AG04449 (cell line): ENCODE measurements at regions not wholly inside any gene's neighbourhood (a gene's known extent, or its start where the extent isn't known, plus 50 kb on each side); places are given as distances from the start of the nearest gene placed in this dataset.

Experiments
- CTCF ChIA-PET: fragments of 350-600 bp; formaldehyde crosslinking; extraction: SDS; loops from one replicate; lab custom pipeline; 2021; ENCODE audit warnings: antibody characterized with exemption; lab: Yijun Ruan, JAX
- POLR2A ChIA-PET: fragments of 400-600, 350-600 bp; formaldehyde crosslinking; extraction: SDS; loops from one replicate; lab custom pipeline; 2020; ENCODE audit warnings: antibody characterized with exemption, inconsistent platforms; lab: Yijun Ruan, JAX
- DNase-seq: peaks from one replicate; pipeline ENCODE4 v3.0.0-alpha.2; 2010; ENCODE audit warnings: low read depth, low spot score
- H3K4me3 ChIP-seq: 2 replicates; pipeline ENCODE4 v1.5.1; 2011; ENCODE audit warnings: low read depth, mild to moderate bottlenecking, control low read depth, low read length
- TF ChIP-seq, protein P1 (sequence below): IDR thresholded peaks from one replicate; pipeline ENCODE4 v1.5.1; 2011; ENCODE audit warnings: mild to moderate bottlenecking, moderate library complexity, low read length, control low read depth, inconsistent platforms; ENCODE audit not compliant: insufficient read depth; ENCODE audit errors: missing control alignments

DNA sequence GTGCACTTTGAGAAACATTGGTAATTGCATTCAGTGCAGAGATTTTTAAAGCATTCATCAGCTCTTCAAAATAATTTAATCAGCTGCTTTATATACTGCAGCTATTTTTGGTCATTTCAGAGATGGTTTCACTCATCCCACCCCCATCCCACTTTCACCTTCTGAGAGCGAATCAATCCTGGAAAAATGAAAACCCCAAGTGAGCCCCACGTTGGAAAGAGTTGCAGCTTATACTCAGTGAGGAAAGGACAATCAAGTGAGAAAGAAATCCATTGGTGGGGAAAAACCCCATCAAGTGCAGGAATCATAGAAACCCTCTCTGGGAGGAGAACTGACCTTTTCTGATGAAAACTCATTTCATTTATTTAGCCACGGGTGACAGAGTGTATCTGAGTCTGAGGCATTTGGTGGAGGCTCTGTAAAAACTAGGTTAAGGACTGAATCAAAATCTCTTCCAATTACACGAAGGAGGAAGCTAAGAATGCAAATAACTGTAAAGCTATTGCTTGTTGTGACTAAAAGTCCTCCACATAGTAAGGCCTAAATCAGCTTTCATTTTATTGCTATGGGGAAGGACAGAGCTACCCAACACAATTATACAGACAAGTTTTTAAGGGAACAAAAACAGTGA, 240.4 kb upstream of the PGRMC2 start:
- POLR2A ChIA-PET: interaction anchor here (0.6 to 2.4 kb wide), 3 partner anchors 10 to 284 kb away, joined by 3 to 23 read pairs (median 4); no protein-coding TSS in a partner anchor
- CTCF ChIA-PET: interaction anchor here (0.6 to 2.1 kb wide), 9 partner anchors 9 to 337 kb away, joined by 3 to 8 read pairs (median 3); partner anchors contain the start of gene JADE1
- DNase-seq: no peak
- no peak overlapping the region for H3K4me3 ChIP-seq
- TF ChIP-seq, protein P1, sequence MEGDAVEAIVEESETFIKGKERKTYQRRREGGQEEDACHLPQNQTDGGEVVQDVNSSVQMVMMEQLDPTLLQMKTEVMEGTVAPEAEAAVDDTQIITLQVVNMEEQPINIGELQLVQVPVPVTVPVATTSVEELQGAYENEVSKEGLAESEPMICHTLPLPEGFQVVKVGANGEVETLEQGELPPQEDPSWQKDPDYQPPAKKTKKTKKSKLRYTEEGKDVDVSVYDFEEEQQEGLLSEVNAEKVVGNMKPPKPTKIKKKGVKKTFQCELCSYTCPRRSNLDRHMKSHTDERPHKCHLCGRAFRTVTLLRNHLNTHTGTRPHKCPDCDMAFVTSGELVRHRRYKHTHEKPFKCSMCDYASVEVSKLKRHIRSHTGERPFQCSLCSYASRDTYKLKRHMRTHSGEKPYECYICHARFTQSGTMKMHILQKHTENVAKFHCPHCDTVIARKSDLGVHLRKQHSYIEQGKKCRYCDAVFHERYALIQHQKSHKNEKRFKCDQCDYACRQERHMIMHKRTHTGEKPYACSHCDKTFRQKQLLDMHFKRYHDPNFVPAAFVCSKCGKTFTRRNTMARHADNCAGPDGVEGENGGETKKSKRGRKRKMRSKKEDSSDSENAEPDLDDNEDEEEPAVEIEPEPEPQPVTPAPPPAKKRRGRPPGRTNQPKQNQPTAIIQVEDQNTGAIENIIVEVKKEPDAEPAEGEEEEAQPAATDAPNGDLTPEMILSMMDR: no peak

DNA sequence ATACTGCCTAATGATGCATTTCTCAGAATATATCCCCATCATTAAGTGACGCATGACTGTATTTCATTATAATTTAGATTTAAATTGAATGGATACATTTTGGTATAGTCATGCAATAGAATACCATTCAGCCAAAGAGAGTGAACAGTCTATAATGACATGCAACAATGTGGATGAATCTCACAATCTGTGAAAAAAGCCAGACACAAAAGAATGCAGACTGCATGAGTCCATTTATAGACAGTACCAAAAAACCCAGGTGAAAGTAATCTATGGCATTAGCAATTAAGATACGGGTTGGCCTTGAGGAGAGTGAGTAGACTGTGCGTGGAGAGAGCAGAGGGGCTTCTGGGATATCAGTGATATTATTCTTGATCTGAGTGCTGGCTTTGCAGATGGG, 239.7 kb upstream of the PGRMC2 start:
- DNase-seq: no peak
- CTCF ChIA-PET: interaction anchor here (0.6 to 1.9 kb wide), 5 partner anchors 27 to 337 kb away, joined by 3 to 5 read pairs (median 3); no protein-coding TSS in a partner anchor
- H3K4me3 ChIP-seq: no peak overlapping the region
- TF ChIP-seq, protein P1: no peak
- POLR2A ChIA-PET: interaction anchor here (1.0 to 2.4 kb wide), 2 partner anchors 10 to 26 kb away, joined by 4 to 23 read pairs; no protein-coding TSS in a partner anchor

DNA sequence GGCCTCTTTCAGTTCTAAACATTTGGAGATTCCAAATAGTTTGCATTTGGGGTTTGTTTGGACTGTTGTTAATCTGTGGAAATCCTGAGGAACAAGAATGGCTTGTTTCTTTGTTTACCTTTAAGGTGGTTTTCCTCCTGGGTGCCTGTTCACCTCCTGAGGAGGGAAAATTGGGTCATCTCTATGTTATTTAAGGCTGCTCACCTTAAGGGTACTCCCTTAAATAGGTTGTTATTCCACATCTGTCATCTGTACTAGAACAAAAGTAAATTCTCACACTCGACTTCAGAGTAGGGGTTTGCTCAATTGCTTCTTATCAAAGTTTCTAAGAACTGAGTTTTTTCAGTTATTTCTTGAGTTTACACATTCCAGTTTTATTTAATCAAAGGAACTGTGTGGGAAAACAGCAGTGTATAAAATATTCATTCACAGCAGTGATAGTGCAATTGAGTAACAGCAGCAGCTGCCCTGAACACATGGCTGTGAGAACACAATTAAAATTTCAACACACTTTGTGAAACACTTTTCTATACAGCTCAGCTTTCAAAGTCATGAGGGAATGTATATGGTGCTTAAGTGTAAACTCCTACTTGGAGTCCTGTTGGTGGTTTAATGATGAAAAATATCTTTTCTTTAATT, 238.5 kb upstream of the PGRMC2 start:
- ChIA-PET CTCF (no interaction called here), POLR2A (interaction anchor here (0.6 kb wide), 1 partner anchor 41 kb away, joined by 3 read pairs; no protein-coding TSS in a partner anchor)
- no peak for DNase-seq
- H3K4me3 ChIP-seq: no peak overlapping the region
- TF ChIP-seq, protein P1: no peak

DNA sequence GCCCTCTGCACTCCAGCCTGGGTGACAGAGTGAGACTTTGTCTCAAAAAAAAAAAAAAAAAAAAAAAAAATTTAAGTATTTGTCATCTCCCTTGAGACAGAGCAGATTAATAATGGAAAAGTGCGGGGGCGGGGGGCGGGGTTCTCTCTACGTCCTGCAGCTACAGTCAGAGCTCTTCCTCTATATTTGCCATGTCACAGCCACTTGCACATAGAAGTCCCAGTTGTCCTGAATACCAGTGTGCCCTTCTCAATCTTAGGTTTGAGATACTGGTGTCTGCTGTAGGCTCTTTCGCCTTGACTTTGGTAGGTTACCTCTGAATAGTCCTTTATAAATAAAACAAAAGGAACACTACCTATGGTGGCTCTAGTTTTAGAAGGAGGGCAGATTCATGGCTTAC, 237.8 kb upstream of the PGRMC2 start:
- no peak overlapping the region for H3K4me3 ChIP-seq
- CTCF ChIA-PET: interaction anchor here (0.7 kb wide), 1 partner anchor 141 kb away, joined by 3 read pairs; no protein-coding TSS in a partner anchor

DNA sequence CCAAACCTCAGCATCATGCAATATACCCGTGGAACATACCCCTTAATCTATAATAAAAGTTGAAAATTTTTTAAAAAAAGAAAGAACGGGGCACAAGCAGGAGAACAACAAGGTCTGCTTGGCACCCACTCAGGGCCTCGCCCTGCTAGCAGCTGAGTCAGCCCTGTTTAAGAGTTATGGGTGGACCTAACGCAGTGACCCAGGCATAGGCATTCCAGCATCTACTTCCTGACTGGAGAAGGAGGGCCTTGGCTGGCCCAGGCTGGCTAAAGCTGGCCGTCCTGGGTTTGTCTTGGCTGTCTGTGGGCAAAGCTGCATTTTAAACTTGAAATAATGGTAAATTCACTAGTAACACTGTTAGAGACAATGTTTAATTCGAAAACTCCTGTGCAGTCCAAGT, 236.7 kb upstream of the PGRMC2 start:
- POLR2A ChIA-PET: interaction anchor here (0.7 to 1.1 kb wide), 2 partner anchors 11 to 29 kb away, joined by 3 to 4 read pairs; no protein-coding TSS in a partner anchor
- no peak overlapping the region for H3K4me3 ChIP-seq
- TF ChIP-seq, protein P1: no peak
- DNase-seq: no peak
- CTCF ChIA-PET: interaction anchor here (1.2 kb wide), 1 partner anchor 284 kb away, joined by 3 read pairs; no protein-coding TSS in a partner anchor

More for the DNA sequence above, 237.8 kb upstream of the PGRMC2 start:
- TF ChIP-seq, protein P1: no peak
- DNase-seq: no peak
- POLR2A ChIA-PET: interaction anchor here (1.1 kb wide), 1 partner anchor 27 kb away, joined by 4 read pairs; no protein-coding TSS in a partner anchor
